Stomach (tissue), 8 donors: ENCODE measurements at regions not wholly inside any gene's neighbourhood (a gene's known extent, or its start where the extent isn't known, plus 50 kb on each side); places are given as distances from the start of the nearest gene placed in this dataset.

Experiments used
- DNase-seq, 2 donors: peaks; one replicate each; pipeline versions ENCODE4 v3.0.0 to v3.0.0-alpha.2; 2013 to 2019
- H3K27ac ChIP-seq, 5 donors: fragments of 200-600 bp in 4 of 5; sonication (generic) in 4 of 5; one replicate each; pipeline ENCODE4 v1.5.1; 2013 to 2019; ENCODE audit warnings: mild to moderate bottlenecking in 1 of 5, moderate library complexity in 1 of 5
- H3K27me3 ChIP-seq, 3 donors: fragments of 200-600 bp; sonication (generic); one replicate each; pipeline ENCODE4 v1.5.1; 2017 to 2019; ENCODE audit warnings: mixed run types in 1 of 3
- H3K36me3 ChIP-seq, 4 donors: fragments of 200-600 bp; sonication (generic); 1 replicate in 3 of 4; 2 replicates in 1 of 4; pipeline ENCODE4 v1.5.1; 2016 to 2019
- H3K4me1 ChIP-seq, 4 donors: fragments of 200-600 bp; sonication (generic); one replicate each; pipeline ENCODE4 v1.5.1; 2016 to 2019
- H3K4me3 ChIP-seq, 4 donors: fragments of 200-600 bp; sonication (generic) in 3 of 4; one replicate each; pipeline ENCODE4 v1.5.1; 2016 to 2019; ENCODE audit warnings: mild to moderate bottlenecking in 1 of 4
- H3K9me3 ChIP-seq, 4 donors: fragments of 200-600 bp; sonication (generic); one replicate each; pipeline ENCODE4 v1.5.1; 2016 to 2019
- EP300 ChIP-seq: sonication (generic); formaldehyde crosslinking; IDR thresholded peaks from one replicate; pipeline ENCODE4 v1.6.1; 2017; ENCODE audit warnings: antibody characterized with exemption
- POLR2A ChIP-seq, 4 donors: fragments of 450-650 bp; IDR thresholded peaks; one replicate each; pipeline ENCODE4 v1.6.1; 2016; ENCODE audit warnings: antibody characterized with exemption in 4 of 4, control low read depth in 2 of 4, mild to moderate bottlenecking in 1 of 4, moderate library complexity in 1 of 4
- POLR2AphosphoS5 ChIP-seq, 3 donors: sonication (generic); formaldehyde crosslinking; IDR thresholded peaks; one replicate each; pipeline ENCODE4 v1.6.1; 2016; ENCODE audit warnings: antibody characterized with exemption in 3 of 3
- WGBS, 5 donors: extraction: QIAGEN DNeasy Blood & Tissue Kit in 3 of 5; methylation state at CpG; one replicate each; pipeline versions ENCODE4 v1.1.5 to v1.1.7; 2013 to 2018; 5-methylcytosine and 5-hydroxymethylcytosine counted together
- intact Hi-C: fragments of 100-400 bp; cut with DNase I; formaldehyde crosslinking; loops from one replicate; pipeline ENCODE4 v1.15.1; 2023; ENCODE audit warnings: low total_unique reads
- TF ChIP-seq, protein P1 (sequence below), 7 experiments: fragments of 450-650 bp in 4 of 7; fragments of 200-600 bp in 3 of 7; sonication (generic) in 3 of 7; IDR thresholded peaks; one replicate each; pipeline ENCODE4 v1.5.1; 2016 to 2019; ENCODE audit warnings: antibody characterized with exemption in 7 of 7, control low read depth in 2 of 7, mild to moderate bottlenecking in 1 of 7
- donor health status: healthy with polysubstance abuse.
- donor health status: Bipolar disorder and iron deficiency.
- donor health status: healthy.

DNA sequence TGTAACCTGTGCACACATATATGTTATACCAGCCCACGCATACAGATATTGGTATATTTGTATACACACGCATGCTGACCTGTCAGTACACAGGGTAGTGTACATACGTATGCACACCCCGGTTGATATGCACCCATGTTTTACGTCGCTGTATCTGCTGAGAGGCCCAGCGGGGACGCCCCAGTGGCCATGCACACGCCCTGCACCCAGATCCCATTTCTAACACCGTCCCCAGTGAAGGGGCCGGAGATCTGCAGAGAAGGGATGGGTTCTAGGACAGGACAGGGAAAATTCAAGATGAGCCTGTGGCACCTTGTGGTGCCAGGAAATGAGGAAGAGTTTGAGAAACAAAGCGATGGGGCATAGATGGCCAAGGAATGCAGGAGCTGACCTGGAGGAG is 57.2 kb upstream of the TTC34 start:
- WGBS, 5 donors: 92 to 95% (median 93%) methylated on average over 10 to 12 of the region's 12 CpGs
- no peaks in the 10 kb centered on the region for H3K36me3 ChIP-seq
- no peak overlapping the region for H3K27ac ChIP-seq
- H3K4me3 ChIP-seq: no peak overlapping the region
- intact Hi-C loops: no loop called here
- peaks cover 0 to 2% (median 0%) of the 10 kb centered on the region in 4 donors for H3K4me1 ChIP-seq
- TF ChIP-seq POLR2AphosphoS5 (IDR thresholded peaks at IDR 0.05): no peak
- TF ChIP-seq EP300: no peak
- TF ChIP-seq, protein P1, sequence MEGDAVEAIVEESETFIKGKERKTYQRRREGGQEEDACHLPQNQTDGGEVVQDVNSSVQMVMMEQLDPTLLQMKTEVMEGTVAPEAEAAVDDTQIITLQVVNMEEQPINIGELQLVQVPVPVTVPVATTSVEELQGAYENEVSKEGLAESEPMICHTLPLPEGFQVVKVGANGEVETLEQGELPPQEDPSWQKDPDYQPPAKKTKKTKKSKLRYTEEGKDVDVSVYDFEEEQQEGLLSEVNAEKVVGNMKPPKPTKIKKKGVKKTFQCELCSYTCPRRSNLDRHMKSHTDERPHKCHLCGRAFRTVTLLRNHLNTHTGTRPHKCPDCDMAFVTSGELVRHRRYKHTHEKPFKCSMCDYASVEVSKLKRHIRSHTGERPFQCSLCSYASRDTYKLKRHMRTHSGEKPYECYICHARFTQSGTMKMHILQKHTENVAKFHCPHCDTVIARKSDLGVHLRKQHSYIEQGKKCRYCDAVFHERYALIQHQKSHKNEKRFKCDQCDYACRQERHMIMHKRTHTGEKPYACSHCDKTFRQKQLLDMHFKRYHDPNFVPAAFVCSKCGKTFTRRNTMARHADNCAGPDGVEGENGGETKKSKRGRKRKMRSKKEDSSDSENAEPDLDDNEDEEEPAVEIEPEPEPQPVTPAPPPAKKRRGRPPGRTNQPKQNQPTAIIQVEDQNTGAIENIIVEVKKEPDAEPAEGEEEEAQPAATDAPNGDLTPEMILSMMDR (IDR thresholded peaks at IDR 0.05): no peak
- TF ChIP-seq POLR2A (IDR thresholded peaks at IDR 0.05): no peak
- peaks cover 0 to 80% (median 41%) of the 10 kb centered on the region in 3 donors for H3K27me3 ChIP-seq
- no peak for DNase-seq
- H3K9me3 ChIP-seq: no peaks in the 10 kb centered on the region

DNA sequence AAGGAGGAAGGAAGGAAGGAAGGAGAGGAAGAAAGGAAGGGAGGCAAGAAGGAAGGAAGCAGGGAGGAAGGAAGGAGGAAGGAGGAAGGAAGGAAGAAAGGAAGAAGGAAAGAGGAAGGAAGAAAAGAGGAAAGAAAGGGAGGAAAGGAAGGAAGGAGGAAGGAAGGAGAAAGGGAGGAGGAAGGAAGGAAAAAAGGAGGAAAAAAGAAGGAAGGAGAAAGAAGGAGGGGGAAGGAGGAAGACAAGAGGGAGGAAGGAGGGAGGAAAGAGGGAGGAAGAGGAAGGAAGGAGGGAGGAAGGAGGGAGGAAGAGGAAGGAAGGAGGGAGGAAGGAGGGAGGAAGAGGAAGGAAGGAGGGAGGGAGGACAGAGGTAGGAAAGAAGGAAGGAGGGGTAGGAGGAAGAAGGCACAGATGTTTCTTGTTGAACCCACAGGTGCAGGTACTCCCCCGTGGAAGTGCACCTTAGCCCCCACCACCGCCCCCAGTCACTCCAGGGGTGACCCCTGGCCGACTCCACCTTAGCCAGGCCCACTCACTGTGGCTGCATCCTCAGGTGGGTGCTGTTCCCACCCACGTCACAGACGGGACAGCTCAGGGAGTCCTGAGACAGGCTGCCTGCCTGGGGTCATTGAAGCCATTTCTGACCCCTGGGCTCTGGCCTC is 57.9 kb upstream of the TTC34 start:
- no peak for DNase-seq
- peaks cover 0 to 80% (median 41%) of the 10 kb centered on the region in 3 donors for H3K27me3 ChIP-seq
- H3K4me1 ChIP-seq: peaks cover 0 to 7% (median 0%) of the 10 kb centered on the region in 4 donors
- no peaks in the 10 kb centered on the region for H3K9me3 ChIP-seq
- no peak overlapping the region for H3K4me3 ChIP-seq
- WGBS, 5 donors: 80 to 93% (median 90%) methylated on average over 4 to 5 of the region's 5 CpGs
- no peak overlapping the region for H3K27ac ChIP-seq
- intact Hi-C loops: no loop called here
- no peaks in the 10 kb centered on the region for H3K36me3 ChIP-seq
- TF ChIP-seq POLR2A (IDR thresholded peaks at IDR 0.05): no peak
- TF ChIP-seq, protein P1 (IDR thresholded peaks at IDR 0.05): no peak
- TF ChIP-seq EP300: no peak
- no peak for TF ChIP-seq POLR2AphosphoS5 (IDR thresholded peaks at IDR 0.05)

DNA sequence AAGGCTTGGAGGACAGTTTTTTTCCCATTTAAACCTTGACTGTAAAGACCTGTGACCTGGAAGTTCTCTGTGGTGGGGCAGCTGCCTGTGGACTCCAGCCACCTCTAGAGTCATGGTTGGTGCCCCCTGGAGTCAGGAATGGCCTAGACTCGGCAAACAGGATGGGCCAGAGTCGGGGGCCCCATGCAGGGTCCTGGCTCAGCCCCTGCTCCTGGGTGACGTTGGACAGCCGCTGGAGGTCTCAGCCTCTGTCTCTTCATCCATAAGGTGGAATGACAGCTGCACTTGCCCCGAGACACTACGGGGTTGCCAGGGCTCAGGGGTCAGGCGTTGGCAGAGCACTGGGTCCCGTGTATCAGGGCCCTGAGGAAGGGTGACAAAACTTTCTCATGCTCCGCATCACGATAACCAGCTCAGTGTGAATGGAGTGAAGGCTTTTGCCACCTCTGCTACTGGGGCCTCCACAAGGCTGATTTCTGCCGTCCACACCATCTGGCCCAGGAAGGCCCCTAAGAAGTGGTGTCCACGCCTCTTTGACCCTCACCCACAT is 58.5 kb upstream of the TTC34 start:
- Histone ChIP-seq H3K4me3 (no peak overlapping the region), H3K27me3 (peaks cover 0 to 80% (median 44%) of the 10 kb centered on the region in 3 donors), H3K36me3 (no peaks in the 10 kb centered on the region), H3K4me1 (peaks cover 0 to 7% (median 0%) of the 10 kb centered on the region in 4 donors), H3K27ac (no peak overlapping the region), H3K9me3 (no peaks in the 10 kb centered on the region)
- 70 to 81% (median 74%) methylated on average over 6 to 12 of the region's 12 CpGs for WGBS, 5 donors
- TF ChIP-seq, protein P1 (IDR thresholded peaks at IDR 0.05): no peak
- no peak for TF ChIP-seq EP300
- intact Hi-C loops: no loop called here
- DNase-seq: no peak

DNA sequence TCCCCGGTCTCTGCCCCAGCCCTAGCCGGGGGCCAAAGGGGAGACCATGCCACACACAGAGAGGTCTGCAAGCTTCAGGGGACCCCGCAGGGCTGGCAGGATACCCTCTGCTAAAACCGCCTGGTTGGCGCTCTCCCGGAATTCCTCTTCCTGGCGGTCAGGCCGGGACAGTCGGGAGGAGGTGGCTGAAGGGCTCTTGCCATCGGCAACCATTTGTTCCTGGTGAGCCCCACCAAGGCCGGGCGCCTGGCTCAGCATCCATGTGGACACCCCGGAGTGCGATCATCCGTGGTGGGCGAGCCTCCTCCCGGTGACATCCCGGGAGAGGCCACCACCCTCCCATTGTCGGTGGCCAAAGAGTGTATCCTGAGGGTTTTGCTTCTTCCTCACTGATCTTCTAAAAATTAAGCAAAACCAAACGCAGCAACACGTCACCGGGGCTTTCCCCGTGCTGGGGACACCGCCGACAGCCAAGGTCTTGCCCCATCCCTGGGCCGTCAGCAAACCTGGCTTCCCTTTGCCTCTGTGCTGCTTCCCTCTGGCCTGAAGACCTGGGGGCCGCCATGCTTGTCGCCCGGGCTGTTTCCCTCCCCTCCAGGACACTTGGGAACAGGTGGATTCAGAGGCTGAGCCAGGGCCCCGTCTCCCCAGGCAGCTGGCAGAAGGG is 59.1 kb upstream of the TTC34 start:
- no peak overlapping the region for H3K4me3 ChIP-seq
- no peaks in the 10 kb centered on the region for H3K36me3 ChIP-seq
- intact Hi-C loops: no loop called here
- H3K4me1 ChIP-seq: peaks cover 0 to 7% (median 0%) of the 10 kb centered on the region in 4 donors
- TF ChIP-seq EP300: no peak
- no peak for DNase-seq
- 89 to 93% (median 90%) methylated on average over 10 to 30 of the region's 30 CpGs for WGBS, 5 donors
- H3K27me3 ChIP-seq: peaks cover 0 to 80% (median 50%) of the 10 kb centered on the region in 3 donors
- H3K27ac ChIP-seq: no peak overlapping the region
- H3K9me3 ChIP-seq: no peaks in the 10 kb centered on the region
